GM23248 (cell line): ENCODE measurements at regions not wholly inside any gene's neighbourhood (a gene's known extent, or its start where the extent isn't known, plus 50 kb on each side); places are given as distances from the start of the nearest gene placed in this dataset.

Experiments
- DNase-seq: peaks from one replicate; pipeline ENCODE4 v3.0.0-alpha.2; 2015
- H2AFZ ChIP-seq: fragments of 200-600 bp; sonication (generic); 2 replicates; pipeline ENCODE4 v1.6.1; 2016; ENCODE audit warnings: antibody characterized with exemption
- H3F3A ChIP-seq: fragments of 200-600 bp; sonication (generic); 2 replicates; pipeline ENCODE4 v1.6.1; 2016; ENCODE audit warnings: mild to moderate bottlenecking, antibody characterized with exemption, mixed run types; ENCODE audit not compliant: insufficient read depth
- H3K27ac ChIP-seq: fragments of 200-600 bp; sonication (generic); 2 replicates; pipeline ENCODE4 v1.5.1; 2016; ENCODE audit warnings: mild to moderate bottlenecking
- H3K27me3 ChIP-seq: fragments of 200-600 bp; sonication (generic); replicated peaks from 2 replicates; pipeline ENCODE4 v1.6.1; 2016; ENCODE audit warnings: mild to moderate bottlenecking; ENCODE audit not compliant: insufficient read depth
- H3K36me3 ChIP-seq: fragments of 200-600 bp; sonication (generic); 2 replicates; pipeline ENCODE4 v1.6.1; 2016; ENCODE audit warnings: low read depth, mild to moderate bottlenecking
- H3K4me1 ChIP-seq: fragments of 200-600 bp; sonication (generic); 2 replicates; pipeline ENCODE4 v1.6.1; 2016; ENCODE audit warnings: mild to moderate bottlenecking; ENCODE audit not compliant: insufficient read depth
- H3K4me2 ChIP-seq: fragments of 200-600 bp; sonication (generic); one replicate; pipeline ENCODE4 v1.6.1; 2016; ENCODE audit warnings: mild to moderate bottlenecking; ENCODE audit not compliant: unreplicated experiment
- H3K4me3 ChIP-seq: fragments of 200-600 bp; sonication (generic); 2 replicates; pipeline ENCODE4 v1.5.1; 2016; ENCODE audit warnings: mild to moderate bottlenecking
- H3K79me2 ChIP-seq: fragments of 200-600 bp; sonication (generic); 2 replicates; pipeline ENCODE4 v1.6.1; 2016; ENCODE audit warnings: mild to moderate bottlenecking; ENCODE audit not compliant: insufficient read depth
- H3K9ac ChIP-seq: fragments of 200-600 bp; sonication (generic); 2 replicates; pipeline ENCODE4 v1.6.1; 2016; ENCODE audit warnings: mild to moderate bottlenecking
- H3K9me2 ChIP-seq: fragments of 200-600 bp; sonication (generic); 2 replicates; pipeline ENCODE4 v1.6.1; 2016; ENCODE audit warnings: mixed run types, mild to moderate bottlenecking, moderate library complexity; ENCODE audit not compliant: insufficient read depth
- H3K9me3 ChIP-seq: fragments of 200-600 bp; sonication (generic); one replicate; pipeline ENCODE4 v1.6.1; 2017; ENCODE audit warnings: low read depth
- H4K20me1 ChIP-seq: fragments of 200-600 bp; sonication (generic); 2 replicates; pipeline ENCODE4 v1.6.0; 2016; ENCODE audit not compliant: insufficient read depth
- EZH2 ChIP-seq: fragments of 200-600 bp; sonication (generic); IDR thresholded peaks from 2 replicates; pipeline ENCODE4 v1.6.1; 2018; ENCODE audit warnings: antibody characterized with exemption, mild to moderate bottlenecking; ENCODE audit not compliant: insufficient read depth, poor library complexity, severe bottlenecking
- EZH2phosphoT487 ChIP-seq: fragments of 200-600 bp; sonication (generic); IDR thresholded peaks from 2 replicates; pipeline ENCODE4 v1.6.1; 2018; ENCODE audit warnings: antibody characterized with exemption, moderate library complexity, mild to moderate bottlenecking, low read depth; ENCODE audit not compliant: insufficient read depth
- WGBS, 2 experiments: methylation state at CpG; one replicate each; pipeline ENCODE4 v1.1.6; 2015 to 2017; ENCODE audit warnings: low lambda C conversion rate in 2 of 2, low coverage in 1 of 2; ENCODE audit errors: missing lambda C conversion rate in 2 of 2; 5-methylcytosine and 5-hydroxymethylcytosine counted together
- in situ Hi-C: fragments of 300-500 bp; cut with MboI; formaldehyde crosslinking; loops from 2 replicates; pipeline ENCODE4 v1.15.0; 2020

DNA sequence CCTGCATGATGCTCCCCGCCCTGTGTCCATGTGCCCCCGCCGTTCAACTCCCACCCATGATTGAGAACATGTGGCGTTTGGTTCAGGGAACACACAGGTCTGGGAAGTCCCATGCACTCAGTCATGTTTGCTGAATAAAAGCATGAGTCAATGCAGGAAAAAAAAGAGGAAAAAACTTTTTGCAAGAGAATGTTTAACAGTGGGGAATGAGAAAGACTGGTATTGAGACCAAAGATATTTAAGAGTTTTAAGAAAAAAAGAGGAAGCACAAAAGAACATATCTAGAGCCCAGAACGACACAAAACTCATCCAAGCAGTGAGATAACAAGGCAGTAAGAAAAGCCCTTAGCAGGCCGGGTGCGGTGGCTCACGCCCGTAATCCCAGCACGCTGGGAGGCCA, 279.2 kb upstream of the THSD7B start:
- no peaks in the 10 kb centered on the region for H3K9me2 ChIP-seq
- H3F3A ChIP-seq: no peaks in the 10 kb centered on the region
- H3K9me3 ChIP-seq: peaks cover 3% of the 10 kb centered on the region
- no peak overlapping the region for H2AFZ ChIP-seq
- H3K4me2 ChIP-seq: no peak overlapping the region
- no peaks in the 10 kb centered on the region for H3K79me2 ChIP-seq
- H3K4me1 ChIP-seq: no peaks in the 10 kb centered on the region
- H3K27ac ChIP-seq: no peak overlapping the region
- in situ Hi-C loops: no loop called here
- no peaks in the 10 kb centered on the region for H3K27me3 ChIP-seq
- DNase-seq: no peak
- H3K9ac ChIP-seq: no peak overlapping the region
- no peak overlapping the region for H3K4me3 ChIP-seq
- no peaks in the 10 kb centered on the region for H3K36me3 ChIP-seq
- 33 to 41% methylated on average over 7 to 10 of the region's 10 CpGs for WGBS, 2 experiments
- H4K20me1 ChIP-seq: no peaks in the 10 kb centered on the region
- no peak for TF ChIP-seq EZH2
- TF ChIP-seq EZH2phosphoT487: no peak

GRCh38 chr2:136482966-136483365, 282.4 kb upstream of the THSD7B start:
- no peak overlapping the region for H3K4me2 ChIP-seq
- H3F3A ChIP-seq: no peaks in the 10 kb centered on the region
- TF ChIP-seq EZH2 (no peak), EZH2phosphoT487 (no peak)
- no peaks in the 10 kb centered on the region for H3K9me3 ChIP-seq
- no peaks in the 10 kb centered on the region for H3K27me3 ChIP-seq
- H3K36me3 ChIP-seq: no peaks in the 10 kb centered on the region
- no peak overlapping the region for H2AFZ ChIP-seq
- H4K20me1 ChIP-seq: no peaks in the 10 kb centered on the region
- no peak overlapping the region for H3K4me3 ChIP-seq
- H3K27ac ChIP-seq: no peak overlapping the region
- H3K4me1 ChIP-seq: no peaks in the 10 kb centered on the region
- no peak overlapping the region for H3K9ac ChIP-seq
- DNase-seq: no peak
- no peaks in the 10 kb centered on the region for H3K9me2 ChIP-seq
- H3K79me2 ChIP-seq: no peaks in the 10 kb centered on the region
- WGBS, 2 experiments: 12 to 14% methylated on average over 3 of the region's 3 CpGs
- in situ Hi-C loops: no loop called here

DNA sequence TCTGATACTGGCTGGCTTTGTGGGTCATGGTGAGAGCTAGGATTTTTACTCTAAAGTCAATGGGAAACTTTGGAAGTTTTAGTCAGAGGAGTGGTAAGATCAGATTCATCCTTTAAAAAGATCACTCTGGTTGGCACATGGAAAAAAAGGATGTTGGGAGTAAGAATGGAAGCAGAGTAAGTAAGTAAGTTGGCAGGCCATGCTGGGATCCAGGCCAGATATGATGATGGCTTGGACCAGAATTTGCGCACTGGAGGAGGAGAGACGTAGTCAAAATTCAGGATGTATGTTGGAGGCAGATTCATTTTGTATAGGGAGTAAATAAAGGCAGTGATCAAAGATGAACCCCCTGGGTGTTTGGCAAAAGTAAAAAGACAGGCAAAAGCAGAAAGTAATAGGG, 283.3 kb upstream of the THSD7B start:
- in situ Hi-C loops: no loop called here
- DNase-seq: no peak
- H2AFZ ChIP-seq: no peak overlapping the region

DNA sequence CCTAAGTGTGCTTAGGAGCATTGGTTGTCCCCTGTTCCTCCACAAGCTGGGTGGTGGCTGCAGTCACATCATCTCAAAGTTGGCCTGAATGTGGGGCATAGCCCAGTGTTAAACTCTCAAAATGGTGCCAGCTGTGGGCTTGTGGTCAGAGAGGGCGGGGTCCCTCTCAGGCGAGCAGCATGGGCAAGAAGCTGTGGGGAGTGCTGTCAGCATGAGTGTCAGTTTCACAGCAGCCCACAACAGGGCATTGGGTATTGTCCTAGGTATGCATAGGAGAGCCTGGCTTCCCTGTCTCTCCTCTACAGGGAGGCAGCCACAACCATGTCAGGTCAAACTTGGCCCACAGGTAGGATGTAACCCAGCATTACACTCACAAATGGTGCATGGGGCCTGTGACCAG, 285.6 kb upstream of the THSD7B start:
- no peaks in the 10 kb centered on the region for H3K4me1 ChIP-seq
- no peaks in the 10 kb centered on the region for H3K27me3 ChIP-seq
- H3K9ac ChIP-seq: no peak overlapping the region
- H3K79me2 ChIP-seq: no peaks in the 10 kb centered on the region
- H4K20me1 ChIP-seq: no peaks in the 10 kb centered on the region
- no peak overlapping the region for H3K4me2 ChIP-seq
- H3K27ac ChIP-seq: no peak overlapping the region
- H3F3A ChIP-seq: no peaks in the 10 kb centered on the region
- WGBS, 2 experiments: 9 to 10% methylated on average over 2 of the region's 2 CpGs
- TF ChIP-seq EZH2 (no peak), EZH2phosphoT487 (no peak)
- no peaks in the 10 kb centered on the region for H3K9me2 ChIP-seq
- H2AFZ ChIP-seq: no peak overlapping the region
- no peak overlapping the region for H3K4me3 ChIP-seq
- no peaks in the 10 kb centered on the region for H3K9me3 ChIP-seq
- DNase-seq: no peak
- in situ Hi-C loops: no loop called here
- H3K36me3 ChIP-seq: no peaks in the 10 kb centered on the region

More for the DNA sequence above, 283.3 kb upstream of the THSD7B start:
- H3K4me3 ChIP-seq: no peak overlapping the region
- no peaks in the 10 kb centered on the region for H4K20me1 ChIP-seq
- no peaks in the 10 kb centered on the region for H3K4me1 ChIP-seq
- H3K36me3 ChIP-seq: no peaks in the 10 kb centered on the region
- no peaks in the 10 kb centered on the region for H3K9me2 ChIP-seq
- no peak overlapping the region for H3K27ac ChIP-seq
- TF ChIP-seq EZH2phosphoT487 (no peak), EZH2 (no peak)
- H3K4me2 ChIP-seq: no peak overlapping the region
- H3K9me3 ChIP-seq: no peaks in the 10 kb centered on the region
- H3F3A ChIP-seq: no peaks in the 10 kb centered on the region
- no peaks in the 10 kb centered on the region for H3K79me2 ChIP-seq
- H3K9ac ChIP-seq: no peak overlapping the region
- H3K27me3 ChIP-seq: no peaks in the 10 kb centered on the region
- 43 to 44% methylated on average over 2 of the region's 2 CpGs for WGBS, 2 experiments

DNA sequence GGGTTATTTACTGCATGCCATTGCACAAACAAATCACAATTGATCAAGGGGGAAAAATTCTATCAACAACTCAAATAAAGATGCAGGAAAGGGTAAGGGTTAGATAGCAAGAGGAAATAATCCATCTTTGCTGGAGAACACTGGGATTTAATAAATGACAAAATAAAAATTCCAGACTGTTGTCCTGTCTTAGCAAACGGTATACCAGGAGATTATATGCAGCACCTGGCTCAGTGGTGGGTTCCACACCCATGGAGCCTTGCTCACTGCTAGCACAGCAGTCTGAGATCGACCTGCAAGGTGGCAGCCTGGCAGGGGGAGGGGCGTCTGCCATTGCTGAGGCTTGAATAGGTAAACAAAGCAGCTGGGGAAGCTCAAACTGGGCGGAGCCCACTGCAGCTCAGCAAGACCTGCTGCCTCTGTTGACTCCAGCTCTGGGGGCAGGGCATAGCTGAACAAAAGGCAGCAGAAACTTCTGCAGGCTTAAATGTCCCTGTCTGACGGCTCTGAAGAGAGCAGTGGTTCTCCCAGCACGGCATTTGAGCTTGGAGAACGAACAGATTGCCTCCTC, 296.5 kb upstream of the THSD7B start:
- H3K4me2 ChIP-seq: no peak overlapping the region
- H2AFZ ChIP-seq: no peak overlapping the region
- in situ Hi-C loops: no loop called here
- no peak overlapping the region for H3K9ac ChIP-seq
- H3K27ac ChIP-seq: no peak overlapping the region
- 3 to 4% methylated on average over 7 of the region's 7 CpGs for WGBS, 2 experiments
- no peaks in the 10 kb centered on the region for H3K9me3 ChIP-seq
- no peaks in the 10 kb centered on the region for H3K79me2 ChIP-seq
- no peaks in the 10 kb centered on the region for H3K27me3 ChIP-seq
- no peak overlapping the region for H3K4me3 ChIP-seq
- H3K36me3 ChIP-seq: no peaks in the 10 kb centered on the region
- no peaks in the 10 kb centered on the region for H4K20me1 ChIP-seq
- DNase-seq: no peak
- no peaks in the 10 kb centered on the region for H3K9me2 ChIP-seq
- no peaks in the 10 kb centered on the region for H3F3A ChIP-seq
- TF ChIP-seq EZH2: no peak
- TF ChIP-seq EZH2phosphoT487: no peak
- H3K4me1 ChIP-seq: no peaks in the 10 kb centered on the region
